OCI-LY1 (cell line): ENCODE measurements at regions not wholly inside any gene's neighbourhood (a gene's known extent, or its start where the extent isn't known, plus 50 kb on each side); places are given as distances from the start of the nearest gene placed in this dataset.
"Not testable (repeated sequence)": the region's sequence is repeated elsewhere in the genome, so short reads cannot be mapped to it uniquely, and the experiment has no call there.

Experiments
- H2AFZ ChIP-seq: fragments of 200-600 bp; sonication (generic), shearing (Covaris generic); 2 replicates; pipeline ENCODE4 v1.6.0; 2014; ENCODE audit warnings: antibody characterized with exemption, mild to moderate bottlenecking, low read length
- H3F3A ChIP-seq: fragments of 200-600 bp; sonication (generic), shearing (Covaris generic); 2 replicates; pipeline ENCODE4 v1.6.0; 2014; ENCODE audit warnings: mild to moderate bottlenecking, antibody characterized with exemption, low read length, moderate library complexity; ENCODE audit not compliant: insufficient read depth
- H3K27ac ChIP-seq: fragments of 200-600 bp; sonication (generic); 2 replicates; pipeline ENCODE4 v1.5.1; 2014; ENCODE audit warnings: low read length, mixed run types, mild to moderate bottlenecking, low read depth; ENCODE audit not compliant: poor library complexity, severe bottlenecking
- H3K27me3 ChIP-seq: fragments of 200-600 bp; sonication (generic); 2 replicates; pipeline ENCODE4 v1.6.0; 2014; ENCODE audit warnings: antibody characterized with exemption, mild to moderate bottlenecking, low read length, moderate library complexity; ENCODE audit not compliant: insufficient read depth
- H3K36me3 ChIP-seq: fragments of 200-600 bp; sonication (generic); 2 replicates; pipeline ENCODE4 v1.6.1; 2014; ENCODE audit warnings: mild to moderate bottlenecking, antibody characterized with exemption, low read length, moderate library complexity, mixed read lengths; ENCODE audit not compliant: insufficient read depth
- H3K4me1 ChIP-seq: fragments of 200-600 bp; sonication (generic); 2 replicates; pipeline ENCODE4 v1.5.1; 2014; ENCODE audit warnings: mild to moderate bottlenecking, low read length, moderate library complexity; ENCODE audit not compliant: insufficient read depth, severe bottlenecking
- H3K4me2 ChIP-seq: fragments of 200-600 bp; sonication (generic), shearing (Covaris generic); 2 replicates; pipeline ENCODE4 v1.6.1; 2014; ENCODE audit warnings: low read length
- H3K4me3 ChIP-seq: fragments of 200-600 bp; sonication (generic); 2 replicates; pipeline ENCODE4 v1.5.1; 2014; ENCODE audit warnings: low read length, low read depth, mild to moderate bottlenecking, mixed read lengths; ENCODE audit not compliant: poor library complexity, severe bottlenecking
- H3K79me2 ChIP-seq: fragments of 200-600 bp; shearing (Covaris generic); 2 replicates; pipeline ENCODE4 v1.6.1; 2016; ENCODE audit warnings: mixed run types, low read length, mixed read lengths; ENCODE audit not compliant: insufficient read depth
- H3K9ac ChIP-seq: fragments of 200-600 bp; sonication (generic), shearing (Covaris generic); 2 replicates; pipeline ENCODE4 v1.6.1; 2014; ENCODE audit warnings: mild to moderate bottlenecking, low read length, mixed read lengths
- H3K9me2 ChIP-seq: fragments of 200-600 bp; sonication (generic), shearing (Covaris generic); 2 replicates; pipeline ENCODE4 v1.6.1; 2014; ENCODE audit warnings: low read depth, mild to moderate bottlenecking, low read length, mixed read lengths
- H3K9me3 ChIP-seq: fragments of 200-600 bp; shearing (Covaris generic); 2 replicates; pipeline ENCODE4 v1.6.1; 2014; ENCODE audit warnings: low read length, mixed read lengths
- H4K20me1 ChIP-seq: fragments of 200-600 bp; sonication (generic), shearing (Covaris generic); 2 replicates; pipeline ENCODE4 v1.6.0; 2016; ENCODE audit warnings: mild to moderate bottlenecking, low read length; ENCODE audit not compliant: insufficient read depth
- CTCF ChIP-seq: fragments of 200-600 bp; sonication (generic), shearing (Covaris generic); IDR thresholded peaks from 2 replicates; pipeline ENCODE4 v1.5.1; 2017; ENCODE audit warnings: mild to moderate bottlenecking, antibody characterized with exemption, low read length, moderate library complexity, mixed read lengths
- EZH2 ChIP-seq: fragments of 200-600 bp; sonication (generic), shearing (Covaris generic); IDR thresholded peaks from 2 replicates; pipeline ENCODE4 v1.8.0; 2017; ENCODE audit warnings: borderline replicate concordance, mixed run types, mild to moderate bottlenecking, antibody characterized with exemption, low read length, moderate library complexity, mixed read lengths

GRCh38 chr9:102892025-102892424 is 103.1 kb upstream of the CYLC2 start:
- Histone ChIP-seq H2AFZ (no peak overlapping the region), H3K79me2 (no peaks in the 10 kb centered on the region), H3K9me3 (no peaks in the 10 kb centered on the region), H3K4me1 (no peaks in the 10 kb centered on the region), H3K27ac (no peak overlapping the region), H3K27me3 (no peaks in the 10 kb centered on the region), H3K9me2 (no peaks in the 10 kb centered on the region), H3K4me3 (no peak overlapping the region), H3F3A (no peaks in the 10 kb centered on the region), H3K4me2 (no peak overlapping the region), H3K9ac (no peak overlapping the region), H4K20me1 (no peaks in the 10 kb centered on the region), H3K36me3 (no peaks in the 10 kb centered on the region)
- no peak for TF ChIP-seq CTCF

GRCh38 chr9:102888747-102889146 is 106.4 kb upstream of the CYLC2 start:
- H3K9me2 ChIP-seq, H3K36me3 ChIP-seq, H3K9ac ChIP-seq, H3K27ac ChIP-seq, H3K79me2 ChIP-seq, H3K27me3 ChIP-seq, H3K4me2 ChIP-seq, H4K20me1 ChIP-seq, H3K9me3 ChIP-seq, H3F3A ChIP-seq, H3K4me3 ChIP-seq, H2AFZ ChIP-seq, H3K4me1 ChIP-seq: not testable (repeated sequence)

- Histone ChIP-seq H3K9ac (no peak overlapping the region), H3F3A (no peaks in the 10 kb centered on the region), H3K36me3 (no peaks in the 10 kb centered on the region), H3K27ac (no peak overlapping the region), H2AFZ (no peak overlapping the region), H3K27me3 (no peaks in the 10 kb centered on the region), H3K79me2 (no peaks in the 10 kb centered on the region), H3K9me2 (no peaks in the 10 kb centered on the region), H3K4me2 (no peak overlapping the region), H3K4me1 (no peaks in the 10 kb centered on the region), H4K20me1 (no peaks in the 10 kb centered on the region), H3K9me3 (no peaks in the 10 kb centered on the region), H3K4me3 (no peak overlapping the region)
- no peak for TF ChIP-seq EZH2
Observed at GRCh38 chr9:102875687-102876086, 119.4 kb upstream of the CYLC2 start.

GRCh38 chr9:102867488-102867887 is 127.6 kb upstream of the CYLC2 start:
- Histone ChIP-seq H3K4me1 (no peaks in the 10 kb centered on the region), H3K4me2 (no peak overlapping the region), H2AFZ (no peak overlapping the region), H3K27ac (no peak overlapping the region), H3K27me3 (no peaks in the 10 kb centered on the region), H3K9me2 (no peaks in the 10 kb centered on the region), H3K79me2 (no peaks in the 10 kb centered on the region), H3K9ac (no peak overlapping the region), H3K9me3 (no peaks in the 10 kb centered on the region), H4K20me1 (no peaks in the 10 kb centered on the region), H3K36me3 (no peaks in the 10 kb centered on the region), H3F3A (no peaks in the 10 kb centered on the region), H3K4me3 (no peak overlapping the region)
- TF ChIP-seq CTCF (no peak), EZH2 (no peak)
